ENCODE measurements at regions not wholly inside any gene's neighbourhood (a gene's known extent, or its start where the extent isn't known, plus 50 kb on each side); places are given as distances from the start of the nearest gene placed in this dataset.

DNA sequence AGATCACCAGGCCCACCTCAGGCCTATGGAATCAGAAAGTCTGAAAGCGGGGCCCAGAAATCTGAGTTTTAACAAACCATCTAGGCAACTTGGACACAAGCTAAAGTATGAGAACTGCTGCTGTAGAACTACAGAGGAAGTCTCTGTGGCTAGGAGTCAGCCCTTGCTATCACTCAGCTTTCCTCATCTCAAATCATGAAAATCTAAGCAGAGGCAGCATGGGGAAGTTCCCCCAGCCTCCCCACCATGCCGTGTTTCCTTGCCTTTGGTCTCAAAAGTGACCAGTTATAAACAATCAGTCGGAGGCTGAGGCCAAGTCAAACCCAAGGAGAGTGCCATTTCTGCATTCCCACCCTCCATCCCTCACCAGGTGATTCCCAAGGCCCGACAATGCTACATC, 404.7 kb downstream of the BCL11A start:
- DNase-seq = no peak

DNA sequence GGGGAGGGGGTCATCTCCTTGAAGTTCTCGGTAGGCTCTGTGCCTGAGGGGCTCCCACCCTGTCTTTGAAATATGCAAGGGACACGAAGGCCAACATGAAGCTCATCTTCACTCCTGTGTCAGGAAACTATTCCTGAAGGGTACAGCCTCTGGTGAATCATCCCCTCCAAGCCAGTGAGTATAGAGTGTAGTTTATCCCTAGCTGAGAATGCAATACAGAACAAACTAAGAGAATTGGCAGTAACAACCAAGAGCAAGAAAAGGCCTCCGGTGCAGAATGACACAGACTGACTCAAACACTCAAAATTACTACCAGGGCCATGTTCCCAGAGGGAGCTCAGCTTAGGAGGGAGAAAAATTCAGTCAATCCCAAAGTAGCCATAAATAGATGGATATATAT, 413.3 kb downstream of the BCL11A start:
- no peak for DNase-seq

DNA sequence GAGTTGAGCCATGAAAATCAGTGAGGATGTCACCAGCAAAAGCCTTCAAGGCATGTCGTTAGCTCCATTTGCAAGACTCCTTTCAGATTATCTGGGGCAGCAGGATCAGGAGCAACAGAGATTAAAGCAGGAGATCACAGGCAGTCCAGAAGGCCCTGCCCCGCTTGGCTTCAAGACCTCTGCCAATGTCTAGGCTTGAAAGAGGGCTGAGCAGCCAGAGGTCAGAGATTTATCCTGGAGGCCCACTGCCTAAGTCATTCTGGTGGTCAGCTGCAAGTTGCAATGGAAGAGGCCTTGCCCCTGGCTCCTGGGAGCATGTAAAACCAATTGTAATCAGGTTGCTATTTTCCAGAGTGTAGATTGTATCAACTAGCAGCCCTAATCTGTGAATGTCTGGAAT, 416.5 kb downstream of the BCL11A start:
- DNase-seq = no peak

DNA sequence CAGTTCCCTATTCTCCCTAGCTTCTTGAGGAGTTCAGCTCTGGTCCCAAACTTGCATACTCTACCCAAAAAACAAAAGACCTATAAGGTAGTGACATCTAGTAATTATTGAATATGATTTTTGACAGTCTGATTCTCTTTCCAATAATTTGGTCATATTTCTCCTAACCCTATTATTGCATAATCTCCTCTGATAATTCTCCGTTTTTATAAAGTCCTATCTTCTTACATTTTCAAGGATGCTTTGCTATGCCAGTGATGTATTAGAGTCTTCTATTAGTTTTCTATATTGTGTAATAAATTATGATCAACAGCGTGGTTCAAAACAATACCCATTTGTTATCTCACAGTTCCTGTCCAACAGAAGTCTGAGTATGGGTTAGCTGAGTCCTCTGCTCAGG, 426.3 kb downstream of the BCL11A start:
- DNase-seq = no peak

DNA sequence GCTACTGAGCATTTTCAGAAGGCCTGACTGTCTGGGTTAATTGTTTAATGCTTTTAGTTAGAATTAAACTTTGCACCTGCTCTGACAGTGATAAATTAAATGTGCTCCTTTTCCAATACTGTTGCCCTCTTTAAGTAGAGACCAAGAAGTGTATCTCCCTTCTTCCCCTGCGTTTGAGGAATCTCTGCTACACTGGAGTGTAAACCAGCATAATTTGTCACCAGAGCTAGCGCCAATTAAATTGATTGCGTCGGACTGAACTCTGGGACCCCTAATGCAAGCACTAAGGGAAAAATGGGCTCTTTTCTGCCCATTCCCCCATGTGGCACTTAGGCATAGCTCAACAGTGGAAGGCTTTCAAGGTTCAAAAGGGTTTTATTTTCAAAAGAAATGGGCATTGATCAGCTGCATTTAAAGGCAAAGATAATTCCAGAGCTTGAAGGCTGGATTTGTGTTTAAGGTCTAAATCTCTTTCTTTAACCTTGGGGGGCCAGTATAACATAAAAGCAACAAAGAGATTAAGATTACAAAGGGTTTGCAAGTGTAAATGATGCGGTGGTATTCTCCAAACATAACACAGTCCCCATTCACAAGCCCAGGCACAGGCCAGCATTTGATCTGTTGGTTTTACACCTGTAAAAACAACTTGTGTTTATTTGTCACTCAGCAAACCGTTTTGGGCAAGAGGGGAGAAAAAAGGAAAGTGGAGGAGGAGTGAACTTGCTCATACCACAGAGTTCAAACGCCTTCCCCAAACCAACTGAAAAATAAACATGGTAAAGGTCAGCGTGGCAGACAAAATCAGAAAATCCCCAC, 427.6 kb downstream of the BCL11A start:
- no peak for DNase-seq

DNA sequence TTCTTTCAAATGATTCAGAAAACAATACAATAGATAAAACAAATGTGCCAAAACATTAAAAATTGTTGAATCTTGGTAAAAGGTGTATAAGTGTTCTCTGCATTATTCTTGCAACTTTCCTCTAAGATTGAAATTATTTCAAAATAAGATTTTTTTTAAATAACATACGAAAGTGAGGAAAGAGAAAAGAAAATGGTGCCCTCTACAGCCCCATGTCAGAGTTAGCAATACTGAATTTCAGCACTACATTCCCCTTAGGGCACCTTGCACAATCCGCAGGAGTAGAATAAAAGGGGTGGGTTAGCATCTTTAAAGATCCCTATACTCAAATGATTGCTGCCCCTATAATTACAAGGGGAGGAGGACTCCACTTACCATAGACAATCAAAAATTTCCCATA, 433.7 kb downstream of the BCL11A start:
- no peak for DNase-seq

DNA sequence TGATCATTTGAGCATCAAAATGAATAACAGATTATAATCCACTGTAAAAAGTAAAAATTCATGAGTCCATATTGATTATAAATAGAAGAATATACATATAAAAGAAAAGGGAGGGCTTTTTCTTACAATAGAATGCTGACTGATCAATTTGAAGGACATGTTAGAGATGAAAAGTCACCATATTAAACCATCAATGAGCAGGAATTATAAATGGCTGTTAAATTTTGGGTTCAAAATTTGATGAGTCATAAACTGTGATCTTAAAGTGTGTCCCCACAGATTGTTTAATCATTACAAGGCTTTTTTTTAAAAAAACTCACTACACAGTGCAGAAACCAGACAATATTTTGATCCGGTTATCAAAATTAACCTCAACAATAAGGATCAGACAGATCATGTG, 434.5 kb downstream of the BCL11A start:
- DNase-seq = no peak

DNA sequence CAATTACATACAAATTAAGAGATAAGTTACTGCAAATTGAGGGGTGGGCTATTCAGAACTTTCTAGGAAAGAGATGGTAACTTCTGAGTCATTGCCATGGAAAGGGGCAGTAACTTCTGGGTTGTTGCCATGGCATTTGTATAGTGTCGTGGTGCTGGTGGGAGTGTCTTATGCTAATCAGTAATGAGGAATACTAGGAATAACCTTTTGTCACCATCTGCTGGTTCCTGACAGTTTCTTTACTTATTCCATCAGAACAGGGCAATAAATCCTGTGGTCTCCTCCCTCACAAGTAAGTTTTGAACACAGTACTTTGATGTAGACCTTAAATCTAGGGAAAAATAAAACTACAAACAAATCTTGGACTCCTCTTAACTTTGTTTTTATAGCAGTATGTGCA, 435.4 kb downstream of the BCL11A start:
- DNase-seq = no peak

DNA sequence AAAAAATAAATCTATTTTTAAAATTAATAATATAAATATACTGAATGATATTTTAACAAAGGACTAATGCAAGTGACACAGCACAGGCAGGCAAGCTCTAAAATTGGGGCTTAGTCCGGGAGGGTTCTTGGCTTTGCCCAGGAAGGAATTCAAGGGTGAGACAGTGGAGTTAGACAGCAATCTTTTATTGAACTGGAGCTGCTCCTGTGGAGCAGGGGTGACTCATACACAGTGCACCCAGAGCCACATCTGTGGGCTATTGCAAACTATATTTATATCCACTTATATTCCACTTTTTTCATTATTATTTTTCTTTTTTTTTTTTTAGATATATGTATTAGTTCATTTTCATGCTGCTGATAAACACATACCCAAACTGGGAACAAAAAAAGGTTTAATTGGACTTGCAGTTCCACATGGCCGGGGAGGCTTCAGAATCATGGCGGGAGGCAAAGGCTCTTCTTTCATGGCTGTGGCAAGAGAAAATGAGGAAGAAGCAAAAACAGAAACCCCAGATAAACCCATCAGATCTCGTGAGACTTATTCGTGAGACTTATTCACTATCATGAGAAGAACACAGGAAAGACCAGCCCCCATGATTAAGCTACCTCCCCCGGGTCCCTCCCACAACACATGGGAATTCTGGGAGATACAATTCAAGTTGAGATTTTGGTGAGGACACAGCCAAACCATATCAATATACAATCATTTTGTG, 437.1 kb downstream of the BCL11A start:
- no peak for DNase-seq

DNA sequence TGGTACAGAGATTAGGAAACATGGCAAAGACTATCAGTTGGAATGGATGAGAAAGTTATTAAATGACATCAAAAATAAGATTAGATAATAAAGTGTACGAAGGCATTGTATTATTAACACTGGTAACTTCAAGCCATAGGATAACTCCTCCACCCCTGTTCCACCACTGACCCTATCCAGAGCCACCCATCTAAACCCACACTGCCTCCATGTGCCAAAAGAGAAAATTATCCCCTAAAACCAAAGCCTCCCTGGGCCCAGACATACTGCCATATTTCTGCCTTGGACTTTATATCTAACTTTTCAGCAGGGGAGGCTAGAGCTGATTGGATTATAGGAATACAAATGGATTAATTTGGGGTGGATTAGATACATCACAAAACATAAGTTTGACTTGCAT, 443.7 kb downstream of the BCL11A start:
- no peak for DNase-seq

DNA sequence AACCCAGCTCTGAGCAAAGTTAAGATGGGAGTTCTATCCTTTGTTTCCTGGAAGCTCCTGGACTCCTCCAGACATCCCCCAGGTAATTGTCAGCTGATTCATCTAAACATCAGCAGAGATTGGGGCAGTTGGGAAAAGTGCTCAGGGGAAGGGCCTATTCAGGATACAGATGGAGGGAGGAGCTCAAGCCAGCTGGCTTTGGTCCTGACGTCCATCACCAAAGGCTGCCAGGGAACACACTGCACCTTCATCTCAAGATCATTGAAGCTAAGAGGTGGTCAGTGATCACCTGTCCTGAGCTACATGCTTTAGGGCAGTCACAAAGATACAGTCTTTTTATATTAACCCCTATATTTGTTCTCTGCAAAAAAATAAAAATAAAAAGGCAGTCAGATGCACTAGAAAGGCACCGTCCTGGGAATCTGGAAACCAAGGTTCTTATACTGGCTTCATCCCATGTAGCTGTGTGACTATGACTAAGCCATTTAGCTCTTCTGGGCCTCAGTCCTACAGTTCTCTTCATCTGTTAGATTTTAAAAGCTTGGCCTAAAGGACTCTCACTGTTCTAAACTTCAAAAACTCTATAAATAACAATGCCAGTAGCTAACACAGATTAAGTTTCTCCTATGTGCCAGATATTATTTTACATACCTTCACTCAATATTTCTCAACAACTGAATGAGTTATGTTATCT, 446.5 kb downstream of the BCL11A start:
- DNase-seq = no peak

DNA sequence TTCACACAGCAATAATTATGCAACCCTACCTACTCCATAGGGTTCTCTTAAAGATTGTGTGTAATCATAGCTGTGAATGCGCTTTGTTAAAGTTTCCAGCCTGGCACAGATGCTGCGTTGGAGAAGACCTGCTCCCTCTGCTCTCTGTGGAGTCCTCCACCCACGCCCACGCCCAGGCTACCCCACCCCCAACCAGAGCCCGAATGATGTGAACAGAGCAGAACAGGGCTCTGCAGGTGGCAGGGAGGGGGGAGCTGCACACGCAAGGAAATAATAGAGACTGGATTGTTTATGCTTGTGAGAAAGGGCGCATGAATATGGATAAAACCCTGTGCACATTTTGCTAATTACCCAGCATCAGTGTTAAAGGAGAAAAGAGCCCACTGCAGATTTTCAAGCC, 447.5 kb downstream of the BCL11A start:
- DNase-seq = no peak

DNA sequence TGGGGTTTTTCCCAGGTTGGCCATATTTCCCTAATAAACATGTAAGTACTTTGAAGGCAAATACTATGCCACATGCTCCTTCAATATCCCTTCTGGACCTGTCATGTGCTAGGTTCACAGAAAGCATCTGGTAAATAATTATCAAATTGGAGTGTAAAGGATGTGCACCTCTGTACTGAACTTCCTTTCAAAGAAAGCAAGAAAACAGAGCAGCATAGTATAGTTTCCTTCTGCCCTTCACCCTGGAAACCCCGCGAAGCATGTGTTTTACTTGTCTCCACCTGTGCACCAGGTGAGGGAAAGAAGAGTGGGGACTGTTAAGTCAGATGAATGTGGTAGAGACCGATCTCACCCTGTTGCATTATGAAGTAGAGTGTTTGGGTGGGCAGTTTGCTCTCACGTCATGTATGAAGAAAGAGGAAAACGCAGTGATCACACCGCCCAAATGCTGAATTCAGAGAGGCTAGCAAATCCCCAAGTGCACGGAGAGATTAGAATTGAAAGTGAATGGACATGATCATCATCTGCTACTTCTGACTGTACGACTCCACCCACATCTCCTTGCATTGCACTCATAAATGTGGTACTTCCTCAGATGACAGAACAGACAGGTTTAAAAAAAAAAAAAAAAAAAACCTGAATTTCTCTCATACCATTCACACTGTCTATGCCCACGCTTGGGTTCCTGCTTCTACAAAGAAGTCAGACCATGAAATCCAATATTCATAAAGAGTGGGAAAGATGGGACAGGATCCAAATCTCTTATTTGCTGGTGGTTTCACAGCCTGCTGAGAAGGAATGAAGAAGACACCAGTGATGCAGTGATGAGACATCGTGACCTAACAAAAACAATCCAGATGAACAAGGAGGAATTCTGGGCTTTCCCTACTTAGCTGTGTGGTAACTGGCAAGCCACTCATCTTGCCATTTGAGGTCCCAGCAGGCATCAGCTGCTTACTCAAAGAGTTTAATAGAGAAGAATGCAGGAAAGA, 448.6 kb downstream of the BCL11A start:
- no peak for DNase-seq

DNA sequence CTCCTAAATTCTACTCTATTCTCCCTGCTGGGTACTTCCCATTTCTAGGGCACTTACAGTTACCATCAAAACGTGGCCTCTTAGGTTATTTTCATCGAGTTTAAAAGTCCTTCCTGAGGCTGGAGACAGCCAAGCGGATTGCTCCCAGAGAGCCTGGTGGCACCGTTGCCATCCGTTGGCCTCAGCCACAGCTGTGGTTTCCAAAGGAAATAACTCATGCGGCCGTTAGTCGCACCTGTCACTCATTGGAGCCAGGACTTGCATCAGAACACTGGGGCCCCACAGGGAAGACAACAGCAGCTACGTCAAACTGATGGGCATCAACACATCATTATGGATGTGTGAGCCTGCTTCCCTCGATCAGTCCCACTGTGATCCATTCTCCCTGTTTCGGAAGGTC, 453.4 kb downstream of the BCL11A start:
- no peak for DNase-seq

DNA sequence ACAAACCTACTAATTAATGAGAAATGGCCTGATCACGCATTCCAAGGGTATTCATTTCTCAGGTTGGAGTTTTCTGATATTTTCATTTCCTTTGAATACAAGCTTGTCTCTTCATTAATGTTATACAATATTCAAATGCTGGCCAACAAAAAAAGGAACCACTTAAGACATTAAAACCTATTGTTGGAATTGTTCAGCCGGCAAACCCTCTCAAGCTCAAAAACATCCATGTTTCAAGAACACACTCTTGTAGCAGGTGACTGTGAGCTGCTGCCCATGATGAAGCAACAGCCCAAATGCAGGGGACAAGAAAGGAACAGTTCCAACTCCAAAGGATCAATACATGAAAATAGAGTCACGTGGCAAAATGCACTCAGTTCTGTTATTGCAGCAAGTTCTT, 454.5 kb downstream of the BCL11A start:
- DNase-seq = no peak

DNA sequence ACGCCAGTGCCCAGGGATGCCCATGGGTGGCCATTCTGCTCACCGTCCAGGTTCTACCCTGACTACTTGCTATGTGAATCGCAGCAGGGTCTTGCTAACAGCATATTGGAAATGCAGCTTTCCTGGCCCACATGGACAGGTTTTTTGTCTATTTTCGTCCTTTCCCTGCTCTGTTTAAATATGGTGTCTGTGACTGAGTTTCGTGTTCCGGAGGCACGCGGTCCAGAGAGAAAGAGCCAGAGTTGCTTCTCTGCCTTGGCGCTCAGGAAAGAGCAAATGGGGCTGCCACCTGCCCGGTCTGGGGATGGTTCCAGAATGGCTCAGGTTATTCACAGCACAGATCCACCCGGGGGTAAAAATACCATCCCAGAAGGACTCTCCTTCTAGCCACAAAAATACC, 456.2 kb downstream of the BCL11A start:
- DNase-seq = no peak

DNA sequence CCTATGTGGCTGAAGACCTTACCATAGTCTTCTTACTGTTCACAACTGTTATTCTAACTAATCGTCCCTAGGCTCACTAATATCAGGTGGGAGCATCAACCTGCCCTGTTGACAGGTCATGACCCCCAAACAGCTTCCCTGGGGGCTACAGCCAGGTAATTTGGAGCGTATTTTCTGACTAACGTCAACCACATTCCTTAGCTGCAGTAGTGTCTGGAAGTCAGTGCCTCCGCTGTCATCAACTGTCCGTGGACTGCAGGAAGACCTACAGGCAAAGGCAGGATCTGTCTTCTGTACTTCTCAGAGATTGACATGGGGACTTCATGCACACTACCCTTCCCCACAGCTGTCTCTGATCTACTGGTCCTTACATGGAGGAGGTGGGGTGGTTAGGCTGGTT, 456.9 kb downstream of the BCL11A start:
- no peak for DNase-seq

DNA sequence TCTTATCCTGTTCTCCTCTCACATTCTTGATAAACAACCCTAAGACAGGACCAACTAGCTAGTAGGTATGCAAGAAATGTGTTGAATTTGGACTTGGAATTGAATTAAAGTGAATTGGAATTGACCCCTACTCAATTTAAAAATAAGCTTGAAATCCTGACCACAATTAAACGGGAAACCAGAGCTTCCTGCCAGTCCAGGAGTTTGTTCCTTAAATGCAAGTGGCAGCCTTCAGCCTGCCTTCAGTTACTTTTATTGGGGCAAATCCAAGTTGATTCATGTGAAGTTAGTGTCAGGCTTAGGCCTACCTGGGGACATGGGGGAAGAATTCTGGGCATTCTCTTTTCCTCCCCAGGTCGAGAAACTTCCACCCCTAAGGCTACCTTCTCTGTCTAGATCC, 457.6 kb downstream of the BCL11A start:
- no peak for DNase-seq

DNA sequence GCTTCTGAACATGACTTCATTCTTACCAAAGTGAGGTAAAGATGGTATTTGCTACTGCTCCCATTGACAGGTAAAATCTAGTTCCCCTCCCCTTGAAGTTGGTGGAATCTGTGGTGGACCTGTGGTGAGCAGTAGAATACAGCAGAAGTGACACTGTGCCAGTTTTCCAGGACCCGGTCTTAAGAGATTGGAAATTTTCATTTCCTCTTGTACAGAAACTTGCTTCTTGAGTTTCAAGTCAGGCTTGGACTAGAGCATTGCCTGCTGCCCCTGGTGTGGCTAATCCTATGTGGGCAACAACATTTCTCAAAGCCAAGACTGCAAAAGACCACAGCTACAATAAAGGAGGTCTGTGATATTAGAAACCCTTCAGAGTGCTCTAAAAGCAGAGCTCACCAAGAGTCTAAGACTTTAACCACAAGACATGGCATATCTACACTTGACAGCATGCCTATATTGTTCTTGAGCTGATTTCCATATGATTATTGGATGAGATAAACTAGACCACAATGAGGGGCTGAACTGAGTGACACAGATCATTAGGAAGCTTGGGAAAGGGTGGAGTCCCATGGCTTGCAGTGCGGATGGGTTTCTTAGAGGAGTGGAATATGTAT, 458.1 kb downstream of the BCL11A start:
- DNase-seq = no peak

DNA sequence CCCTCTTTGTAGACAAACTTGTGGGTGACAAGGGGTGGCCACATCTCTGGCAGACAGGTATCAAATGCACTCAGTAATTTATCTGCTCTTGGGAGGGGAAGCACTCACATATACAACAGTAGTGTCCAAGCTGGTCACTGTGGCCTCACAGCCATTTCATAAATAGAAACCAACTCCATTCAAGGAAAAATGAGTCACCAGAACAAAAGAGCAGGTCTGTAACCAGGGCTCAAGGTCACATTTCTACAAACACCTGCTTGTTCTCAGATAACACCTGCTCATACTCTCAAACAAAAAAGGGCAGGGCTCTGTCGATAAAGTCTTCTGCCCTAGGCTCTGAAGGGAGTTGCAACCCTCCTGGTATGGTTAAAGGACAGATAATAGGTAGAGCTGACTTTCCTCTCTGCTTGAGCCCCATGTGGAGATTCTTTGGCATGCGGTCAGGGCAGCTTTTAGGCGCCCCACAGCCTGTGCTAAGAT, 459.0 kb downstream of the BCL11A start:
- no peak for DNase-seq

DNA sequence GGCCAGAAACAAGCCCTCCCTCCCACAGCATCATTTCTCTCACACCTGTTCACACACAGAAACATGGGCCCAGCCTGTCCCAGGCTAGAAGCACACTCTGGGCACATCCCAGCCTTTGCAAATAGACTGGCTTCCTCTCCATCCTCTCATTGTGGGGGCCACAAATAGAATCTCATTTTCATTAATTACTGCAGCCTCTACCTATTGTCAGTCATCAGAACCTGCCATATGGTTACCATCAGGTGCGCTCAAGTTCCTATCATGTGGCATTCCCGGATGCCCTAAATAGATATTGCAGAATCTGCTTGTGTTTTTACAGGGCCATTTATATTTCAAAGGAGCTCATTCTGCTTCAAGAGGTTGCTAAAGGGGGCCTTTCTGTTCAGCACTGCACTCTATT, 460.7 kb downstream of the BCL11A start:
- DNase-seq = no peak

DNA sequence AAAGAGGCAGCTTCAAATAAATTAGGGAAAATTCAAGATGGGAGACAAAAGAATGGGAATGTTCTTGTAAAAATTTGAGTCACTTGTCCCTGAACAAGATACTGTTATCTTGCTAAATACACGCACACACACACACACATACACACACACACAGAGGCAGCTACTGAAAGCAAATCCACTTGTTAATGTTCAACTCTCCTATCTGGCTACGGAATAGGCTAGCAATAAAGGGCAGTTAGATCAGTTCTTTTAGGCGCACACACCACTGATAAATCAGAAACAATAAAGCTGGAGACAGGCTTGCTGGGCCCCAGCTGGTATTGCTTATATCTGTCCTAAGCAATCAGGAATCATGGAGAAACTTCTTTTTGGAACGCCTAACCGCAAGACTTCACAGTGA, 461.6 kb downstream of the BCL11A start:
- DNase-seq = no peak

Data from NCI-H82 (cell line).